Osteocyte (in vitro differentiated cells): ENCODE measurements at regions not wholly inside any gene's neighbourhood (a gene's known extent, or its start where the extent isn't known, plus 50 kb on each side); places are given as distances from the start of the nearest gene placed in this dataset.

Experiments
- DNase-seq: peaks from one replicate; pipeline ENCODE4 v3.0.0; 2021; ENCODE audit warnings: mixed read lengths; ENCODE audit not compliant: unreplicated experiment; ENCODE audit errors: extremely low spot score
- H3K27ac Mint-ChIP-seq: one replicate; pipeline ENCODE4 v1.8.0; 2021; ENCODE audit warnings: mild to moderate bottlenecking, mixed read lengths; ENCODE audit not compliant: unreplicated experiment
- H3K27me3 Mint-ChIP-seq: one replicate; pipeline ENCODE4 v1.8.0; 2021; ENCODE audit warnings: mixed read lengths; ENCODE audit not compliant: unreplicated experiment
- H3K36me3 Mint-ChIP-seq: one replicate; pipeline ENCODE4 v1.8.0; 2021; ENCODE audit warnings: mixed read lengths; ENCODE audit not compliant: unreplicated experiment
- H3K4me1 Mint-ChIP-seq: one replicate; pipeline ENCODE4 v1.8.0; 2021; ENCODE audit warnings: mixed read lengths; ENCODE audit not compliant: unreplicated experiment
- H3K4me3 Mint-ChIP-seq: one replicate; pipeline ENCODE4 v1.8.0; 2021; ENCODE audit warnings: mild to moderate bottlenecking, moderate library complexity, mixed read lengths; ENCODE audit not compliant: unreplicated experiment
- H3K9me3 Mint-ChIP-seq: one replicate; pipeline ENCODE4 v1.8.0; 2021; ENCODE audit warnings: mixed read lengths; ENCODE audit not compliant: unreplicated experiment
- TF ChIP-seq, protein P1 (sequence below): fragments of 200-600 bp; sonication (generic); IDR thresholded peaks from 2 replicates; pipeline ENCODE4 v1.5.0; 2021; ENCODE audit warnings: antibody characterized with exemption, mild to moderate bottlenecking, moderate library complexity

DNA sequence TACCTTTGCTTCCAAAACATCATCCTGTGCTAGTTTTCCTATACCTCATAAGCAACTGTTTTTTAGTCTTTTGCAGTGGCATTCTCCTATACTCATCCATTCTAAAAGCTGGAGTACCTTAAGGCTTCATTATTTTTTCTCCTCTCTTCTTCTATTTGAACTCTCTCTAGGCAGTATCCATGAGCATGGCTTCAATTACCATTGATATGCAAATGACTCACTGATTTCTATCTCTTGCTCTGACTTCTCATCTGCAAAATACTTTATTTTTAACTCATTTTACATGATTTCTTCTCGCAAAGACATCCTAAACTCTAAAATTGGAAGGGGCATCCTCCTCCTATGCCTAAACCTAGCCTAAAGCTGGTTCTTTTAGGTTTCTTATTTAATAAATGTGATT lies 365.1 kb upstream of the NUDT12 start:
- TF ChIP-seq, protein P1, sequence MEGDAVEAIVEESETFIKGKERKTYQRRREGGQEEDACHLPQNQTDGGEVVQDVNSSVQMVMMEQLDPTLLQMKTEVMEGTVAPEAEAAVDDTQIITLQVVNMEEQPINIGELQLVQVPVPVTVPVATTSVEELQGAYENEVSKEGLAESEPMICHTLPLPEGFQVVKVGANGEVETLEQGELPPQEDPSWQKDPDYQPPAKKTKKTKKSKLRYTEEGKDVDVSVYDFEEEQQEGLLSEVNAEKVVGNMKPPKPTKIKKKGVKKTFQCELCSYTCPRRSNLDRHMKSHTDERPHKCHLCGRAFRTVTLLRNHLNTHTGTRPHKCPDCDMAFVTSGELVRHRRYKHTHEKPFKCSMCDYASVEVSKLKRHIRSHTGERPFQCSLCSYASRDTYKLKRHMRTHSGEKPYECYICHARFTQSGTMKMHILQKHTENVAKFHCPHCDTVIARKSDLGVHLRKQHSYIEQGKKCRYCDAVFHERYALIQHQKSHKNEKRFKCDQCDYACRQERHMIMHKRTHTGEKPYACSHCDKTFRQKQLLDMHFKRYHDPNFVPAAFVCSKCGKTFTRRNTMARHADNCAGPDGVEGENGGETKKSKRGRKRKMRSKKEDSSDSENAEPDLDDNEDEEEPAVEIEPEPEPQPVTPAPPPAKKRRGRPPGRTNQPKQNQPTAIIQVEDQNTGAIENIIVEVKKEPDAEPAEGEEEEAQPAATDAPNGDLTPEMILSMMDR, result no peak
- Mint-ChIP-seq H3K4me1 (peaks cover 12% of the 10 kb centered on the region), H3K4me3 (no peak overlapping the region), H3K36me3 (no peaks in the 10 kb centered on the region), H3K27ac (no peak overlapping the region), H3K27me3 (no peaks in the 10 kb centered on the region), H3K9me3 (peaks cover 12% of the 10 kb centered on the region)
- no peak for DNase-seq

DNA sequence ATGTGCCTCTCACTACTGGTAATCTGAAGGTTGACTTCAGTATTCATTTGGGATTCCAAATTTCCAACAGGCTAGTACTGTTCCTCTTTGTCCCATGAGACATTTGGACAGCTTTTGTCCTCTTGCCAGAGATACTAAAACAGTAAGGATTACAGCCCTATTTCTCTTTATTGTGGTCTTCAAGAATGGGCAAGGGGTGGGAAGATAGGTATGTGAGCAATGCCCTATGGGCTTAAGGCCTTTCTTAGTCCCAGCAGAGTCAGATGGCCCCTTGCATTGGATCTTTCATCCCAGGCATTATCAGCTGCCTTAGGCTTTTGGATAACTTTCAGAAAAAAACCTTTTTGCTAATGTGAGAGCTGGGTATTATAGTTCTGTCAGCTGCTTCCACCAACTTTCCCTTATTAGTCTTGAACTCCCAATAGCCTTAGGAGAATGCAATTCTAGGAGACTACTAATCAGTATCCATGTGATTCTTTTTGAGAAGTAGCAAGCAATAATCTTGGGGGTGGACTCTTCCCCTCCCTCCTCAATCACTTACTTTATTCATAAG lies 361.1 kb upstream of the NUDT12 start:
- DNase-seq, result no peak
- Mint-ChIP-seq H3K27ac (no peak overlapping the region), H3K4me1 (peaks cover 11% of the 10 kb centered on the region), H3K9me3 (peaks cover 10% of the 10 kb centered on the region), H3K36me3 (no peaks in the 10 kb centered on the region), H3K27me3 (no peaks in the 10 kb centered on the region), H3K4me3 (no peak overlapping the region)
- TF ChIP-seq, protein P1, result no peak

DNA sequence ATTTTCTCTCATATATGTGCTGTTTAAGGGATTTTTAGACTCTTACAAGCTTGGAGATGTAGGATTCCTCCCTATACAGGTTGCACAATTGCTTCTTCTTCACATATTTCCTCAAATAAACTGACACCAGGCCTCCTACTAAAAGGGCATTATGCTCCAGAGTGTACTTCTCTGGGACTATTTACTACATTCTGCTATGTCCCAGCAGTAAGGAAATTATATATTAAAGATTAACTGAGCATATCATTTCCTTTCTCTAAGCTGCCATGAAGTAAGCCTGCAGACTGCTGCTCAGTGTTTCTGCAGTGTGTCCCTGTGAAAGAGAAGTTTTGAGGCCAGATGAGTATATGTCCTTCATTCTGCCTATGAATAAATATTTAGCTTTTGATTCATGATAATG lies 356.9 kb upstream of the NUDT12 start:
- Mint-ChIP-seq H3K4me3 (no peak overlapping the region), H3K9me3 (no peaks in the 10 kb centered on the region), H3K27me3 (no peaks in the 10 kb centered on the region), H3K36me3 (no peaks in the 10 kb centered on the region), H3K27ac (peak overlapping the region; percentile 63), H3K4me1 (peaks cover 28% of the 10 kb centered on the region)
- no peak for DNase-seq
- TF ChIP-seq, protein P1, result no peak

DNA sequence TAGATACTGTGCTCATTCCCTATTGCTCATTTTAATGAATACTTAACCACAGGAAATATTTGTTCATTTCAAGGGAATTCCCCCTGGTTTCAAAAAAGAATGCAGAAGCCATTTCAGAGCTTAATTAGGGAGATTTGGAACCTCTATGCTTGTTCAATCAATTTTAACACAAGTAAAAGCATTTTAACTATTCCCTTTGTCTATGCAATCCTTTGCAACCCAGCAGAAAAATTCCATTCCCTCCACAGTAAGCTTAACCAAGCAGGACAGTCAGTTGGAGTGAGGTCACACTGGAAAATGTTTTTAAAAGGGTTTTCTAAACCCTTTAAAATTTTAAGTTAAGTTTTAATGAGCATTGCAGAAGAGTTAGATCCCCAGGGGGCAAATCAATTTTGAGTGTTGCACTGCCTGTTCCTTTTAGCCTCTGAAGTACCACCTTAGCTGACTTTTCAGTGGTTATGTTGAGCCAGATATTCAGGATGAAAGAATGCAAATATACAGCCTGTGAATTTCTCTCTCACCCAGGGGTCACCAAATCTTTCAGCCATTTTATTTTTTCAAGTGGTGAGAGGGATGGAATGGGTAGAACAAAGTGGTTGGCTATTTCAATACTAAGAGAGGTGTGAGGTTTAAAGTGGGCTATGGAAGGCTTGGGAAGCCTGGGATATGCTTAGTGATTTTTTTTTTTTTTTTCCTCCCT lies 356.2 kb upstream of the NUDT12 start:
- Mint-ChIP-seq H3K4me3 (no peak overlapping the region), H3K4me1 (peaks cover 28% of the 10 kb centered on the region), H3K27me3 (no peaks in the 10 kb centered on the region), H3K27ac (peak overlapping the region; percentile 63), H3K36me3 (no peaks in the 10 kb centered on the region), H3K9me3 (no peaks in the 10 kb centered on the region)
- TF ChIP-seq, protein P1, result no peak
- DNase-seq, result no peak

DNA sequence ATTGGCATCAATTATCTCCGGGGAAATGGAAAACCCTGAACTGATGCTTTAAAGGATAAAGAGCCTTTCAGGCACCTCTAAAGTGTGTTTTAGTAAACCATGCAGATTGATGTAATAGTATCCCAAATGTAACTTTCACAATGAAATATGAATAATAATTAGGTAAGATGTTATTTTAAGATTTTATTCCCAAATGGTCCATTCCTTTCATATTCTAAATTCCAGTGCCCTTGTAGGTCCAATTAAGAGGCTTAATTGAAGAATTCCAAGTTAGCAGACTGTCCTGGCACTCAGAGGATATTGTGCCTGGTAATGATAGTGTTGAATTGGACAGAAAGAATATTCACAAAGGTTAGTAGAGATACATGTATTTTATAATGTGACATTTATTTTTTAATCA lies 352.5 kb upstream of the NUDT12 start:
- Mint-ChIP-seq H3K27me3 (no peaks in the 10 kb centered on the region), H3K4me1 (peaks cover 37% of the 10 kb centered on the region), H3K9me3 (no peaks in the 10 kb centered on the region), H3K4me3 (no peak overlapping the region), H3K27ac (no peak overlapping the region), H3K36me3 (no peaks in the 10 kb centered on the region)
- no peak for DNase-seq
- TF ChIP-seq, protein P1, result no peak
